HG03520 (cell line): ENCODE measurements at regions not wholly inside any gene's neighbourhood (a gene's known extent, or its start where the extent isn't known, plus 50 kb on each side); places are given as distances from the start of the nearest gene placed in this dataset.

ENCODE experiments used
- ATAC-seq: cut with Tn5 transposase; IDR thresholded peaks from one replicate; pipeline ENCODE4 v1.9.1; 2021; ENCODE audit warnings: mild to moderate bottlenecking, moderate library complexity; ENCODE audit not compliant: unreplicated experiment

- no peak for ATAC-seq
These were observed 58.5 kb downstream of the MAIP1 start for GRCh38 chr2:200013906-200014305.

GRCh38 chr2:200021449-200022114 is 66.2 kb downstream of the MAIP1 start:
- peak; percentile 69 for ATAC-seq

GRCh38 chr2:200022511-200022910 is 67.1 kb downstream of the MAIP1 start:
- no peak for ATAC-seq

GRCh38 chr2:200023570-200023969 is 68.2 kb downstream of the MAIP1 start:
- ATAC-seq = no peak

- no peak for ATAC-seq
These were observed 70.3 kb downstream of the MAIP1 start for GRCh38 chr2:200025717-200026116.

- ATAC-seq = no peak
These were observed 71.2 kb downstream of the MAIP1 start for GRCh38 chr2:200026332-200027230.

- no peak for ATAC-seq
These were observed 73.6 kb downstream of the MAIP1 start for GRCh38 chr2:200028998-200029397.

- no peak for ATAC-seq
These were observed 77.5 kb downstream of the MAIP1 start for GRCh38 chr2:200032895-200033294.

- no peak for ATAC-seq
These were observed 78.5 kb downstream of the MAIP1 start for GRCh38 chr2:200033929-200034328.

GRCh38 chr2:200034816-200035215 is 79.4 kb downstream of the MAIP1 start:
- no peak for ATAC-seq

- no peak for ATAC-seq
These were observed 84.6 kb downstream of the MAIP1 start for GRCh38 chr2:200039724-200040650.

- ATAC-seq = no peak
These were observed 85.4 kb downstream of the MAIP1 start for GRCh38 chr2:200040831-200041230.

- ATAC-seq = no peak
These were observed 86.3 kb downstream of the MAIP1 start for GRCh38 chr2:200041639-200042038.

GRCh38 chr2:200042102-200042735 is 86.8 kb downstream of the MAIP1 start:
- ATAC-seq = no peak

GRCh38 chr2:200042944-200043343 is 87.6 kb downstream of the MAIP1 start:
- ATAC-seq = no peak

- ATAC-seq = no peak
These were observed 89.1 kb downstream of the MAIP1 start for GRCh38 chr2:200044453-200044852.

- no peak for ATAC-seq
These were observed 93.0 kb downstream of the MAIP1 start for GRCh38 chr2:200048421-200048820.

- no peak for ATAC-seq
These were observed 93.7 kb downstream of the MAIP1 start for GRCh38 chr2:200049086-200049485.

- no peak for ATAC-seq
These were observed 95.7 kb downstream of the MAIP1 start for GRCh38 chr2:200050921-200051610.

GRCh38 chr2:200051611-200051945 is 96.2 kb downstream of the MAIP1 start:
- no peak for ATAC-seq
